GM12875 (cell line): ENCODE measurements at regions not wholly inside any gene's neighbourhood (a gene's known extent, or its start where the extent isn't known, plus 50 kb on each side); places are given as distances from the start of the nearest gene placed in this dataset.

ENCODE experiments used
- H3K4me3 ChIP-seq: one replicate; pipeline ENCODE4 v1.5.1; 2011; ENCODE audit warnings: low read depth, low read length, control low read depth
- TF ChIP-seq, protein P1 (sequence below): IDR thresholded peaks from 2 replicates; pipeline ENCODE4 v1.5.1; 2011; ENCODE audit warnings: low read depth, mild to moderate bottlenecking, control low read depth, inconsistent platforms, low read length, moderate library complexity, borderline replicate concordance; ENCODE audit not compliant: insufficient read depth

GRCh38 chr3:116864590-116864927, 155.0 kb downstream of the TUSC7 start:
- H3K4me3 ChIP-seq, result no peak overlapping the region
- TF ChIP-seq, protein P1, sequence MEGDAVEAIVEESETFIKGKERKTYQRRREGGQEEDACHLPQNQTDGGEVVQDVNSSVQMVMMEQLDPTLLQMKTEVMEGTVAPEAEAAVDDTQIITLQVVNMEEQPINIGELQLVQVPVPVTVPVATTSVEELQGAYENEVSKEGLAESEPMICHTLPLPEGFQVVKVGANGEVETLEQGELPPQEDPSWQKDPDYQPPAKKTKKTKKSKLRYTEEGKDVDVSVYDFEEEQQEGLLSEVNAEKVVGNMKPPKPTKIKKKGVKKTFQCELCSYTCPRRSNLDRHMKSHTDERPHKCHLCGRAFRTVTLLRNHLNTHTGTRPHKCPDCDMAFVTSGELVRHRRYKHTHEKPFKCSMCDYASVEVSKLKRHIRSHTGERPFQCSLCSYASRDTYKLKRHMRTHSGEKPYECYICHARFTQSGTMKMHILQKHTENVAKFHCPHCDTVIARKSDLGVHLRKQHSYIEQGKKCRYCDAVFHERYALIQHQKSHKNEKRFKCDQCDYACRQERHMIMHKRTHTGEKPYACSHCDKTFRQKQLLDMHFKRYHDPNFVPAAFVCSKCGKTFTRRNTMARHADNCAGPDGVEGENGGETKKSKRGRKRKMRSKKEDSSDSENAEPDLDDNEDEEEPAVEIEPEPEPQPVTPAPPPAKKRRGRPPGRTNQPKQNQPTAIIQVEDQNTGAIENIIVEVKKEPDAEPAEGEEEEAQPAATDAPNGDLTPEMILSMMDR, result no peak

DNA sequence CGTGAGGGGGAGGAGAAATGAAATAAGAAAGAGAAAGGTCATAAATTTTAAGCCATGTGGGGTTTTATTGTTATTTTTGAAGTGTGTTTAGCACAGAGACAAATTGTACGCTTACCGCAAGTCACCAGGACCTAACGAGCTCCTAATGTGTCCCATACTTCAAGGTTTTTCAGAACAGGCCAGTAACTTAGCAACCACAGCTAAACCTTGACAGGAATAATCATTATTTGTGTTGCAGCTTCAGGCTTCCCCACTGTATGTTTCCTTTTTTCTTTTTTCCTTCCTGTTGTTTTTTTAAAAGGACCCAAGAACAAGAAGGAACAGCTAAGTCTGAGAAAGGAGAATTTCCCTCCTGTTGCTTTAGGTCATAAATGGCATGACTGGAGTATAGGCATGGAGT, 160.8 kb downstream of the TUSC7 start:
- H3K4me3 ChIP-seq, result no peak overlapping the region
- TF ChIP-seq, protein P1, result no peak

GRCh38 chr3:116871905-116872304, 162.3 kb downstream of the TUSC7 start:
- TF ChIP-seq, protein P1, result no peak
- H3K4me3 ChIP-seq, result no peak overlapping the region

GRCh38 chr3:116872688-116873087, 163.1 kb downstream of the TUSC7 start:
- TF ChIP-seq, protein P1, result no peak
- no peak overlapping the region for H3K4me3 ChIP-seq

GRCh38 chr3:116873142-116873541, 163.6 kb downstream of the TUSC7 start:
- TF ChIP-seq, protein P1, result no peak
- H3K4me3 ChIP-seq, result no peak overlapping the region

DNA sequence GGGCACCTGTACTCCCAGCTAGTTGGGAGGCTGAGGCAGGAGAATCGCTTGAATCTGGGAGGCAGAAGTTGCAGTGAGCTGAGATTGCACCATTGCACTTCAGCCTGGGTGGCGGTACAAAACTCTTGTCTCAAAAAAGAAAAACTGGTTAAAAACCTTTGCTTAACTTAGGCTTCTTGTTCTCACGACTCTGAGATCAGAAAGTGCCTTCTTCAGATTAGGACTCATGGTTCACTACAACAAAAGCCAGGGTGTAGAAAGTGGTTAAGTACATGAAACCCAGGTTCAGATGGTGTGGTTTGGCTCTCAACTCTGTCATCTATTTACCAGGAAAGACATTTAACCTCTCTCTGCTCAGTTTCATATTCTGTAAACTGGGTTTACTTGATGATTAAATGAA, 168.4 kb downstream of the TUSC7 start:
- TF ChIP-seq, protein P1, result no peak
- no peak overlapping the region for H3K4me3 ChIP-seq

- TF ChIP-seq, protein P1, result no peak
- no peak overlapping the region for H3K4me3 ChIP-seq
Observed at GRCh38 chr3:116886202-116886893, 176.8 kb downstream of the TUSC7 start.
